ENCODE measurements at regions not wholly inside any gene's neighbourhood (a gene's known extent, or its start where the extent isn't known, plus 50 kb on each side); places are given as distances from the start of the nearest gene placed in this dataset.

GRCh38 chr20:22801528-22801927, 217.2 kb upstream of the FOXA2 start:
- TF ChIP-seq CTCF (IDR thresholded peaks at IDR 0.05): no peak
- TF ChIP-seq POLR2A (IDR thresholded peaks at IDR 0.05): no peak

Data from sigmoid colon (tissue), 3 donors.